Right ventricle myocardium inferior (tissue), 1 donor: ENCODE measurements at regions not wholly inside any gene's neighbourhood (a gene's known extent, or its start where the extent isn't known, plus 50 kb on each side); places are given as distances from the start of the nearest gene placed in this dataset.
"Not testable (repeated sequence)": the region's sequence is repeated elsewhere in the genome, so short reads cannot be mapped to it uniquely, and the experiment has no call there.

Experiments used
- ATAC-seq: fragments of 200-7000 bp; cut with Tn5 transposase; one replicate; pipeline ENCODE4 v1.9.1; 2020; ENCODE audit warnings: mild to moderate bottlenecking, moderate library complexity
- DNase-seq: peaks from one replicate; pipeline ENCODE4 v3.0.0; 2021; ENCODE audit errors: missing footprints
- intact Hi-C: fragments of 100-400 bp; cut with DNase I; formaldehyde crosslinking; loops from one replicate; pipeline ENCODE4 v1.11.0; 2022
- donor health status: DM: no; HTN: yes; CAD: no; lungs with severe emphysema.

DNA sequence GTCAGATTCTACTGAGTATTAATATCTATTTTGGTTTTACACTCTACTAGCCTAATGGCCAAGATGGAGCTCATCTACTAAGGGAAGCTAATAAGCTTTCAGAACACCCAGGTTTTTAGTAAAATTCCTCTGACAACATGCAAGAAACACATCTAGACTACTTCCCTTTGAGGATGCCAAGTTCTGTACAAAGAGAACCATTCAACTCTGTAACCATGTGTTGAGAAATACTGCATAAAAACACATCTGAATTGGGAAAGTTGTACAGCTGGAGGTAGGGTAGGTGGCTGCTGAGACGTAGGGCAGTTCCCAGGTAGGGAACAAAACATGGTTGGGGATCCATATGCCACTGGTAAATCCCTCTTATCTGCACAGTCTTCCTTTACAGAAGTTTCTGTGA is 66.2 kb downstream of the SC5D start:
- peak; percentile 82 for ATAC-seq
- intact Hi-C loops: no loop called here
- no peak for DNase-seq

- intact Hi-C loops: no loop called here
- DNase-seq: no peak
- peak; percentile 57 for ATAC-seq
Observed at GRCh38 chr11:121359591-121359990, 67.0 kb downstream of the SC5D start.

GRCh38 chr11:121362955-121363354 is 70.4 kb downstream of the SC5D start:
- DNase-seq, intact Hi-C loops, ATAC-seq: not testable (repeated sequence)

GRCh38 chr11:121365304-121365703 is 72.7 kb downstream of the SC5D start:
- intact Hi-C loops: no loop called here
- ATAC-seq: no peak

DNA sequence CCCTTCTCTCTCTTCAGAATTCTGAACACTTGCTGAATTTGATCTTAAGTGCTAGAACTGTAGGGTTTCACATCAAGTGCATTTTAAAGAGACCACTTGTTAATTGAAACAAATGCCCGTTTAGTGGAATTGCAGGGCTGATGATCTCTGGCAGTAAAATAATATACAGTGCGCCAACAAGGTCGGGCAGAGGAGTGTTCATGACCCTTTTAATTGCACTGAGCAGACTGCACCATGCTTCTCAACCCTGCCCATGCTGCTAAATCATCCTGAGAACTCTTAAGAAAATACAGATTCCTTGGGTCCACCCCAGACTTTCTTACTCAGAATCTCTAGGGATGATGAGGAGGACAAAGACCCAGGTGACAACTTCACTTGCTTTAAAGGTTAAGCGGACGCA is 73.5 kb downstream of the SC5D start:
- DNase-seq (no peak), ATAC-seq (no peak)
- intact Hi-C loops: no loop called here

More at GRCh38 chr11:121365304-121365703, 72.7 kb downstream of the SC5D start:
- DNase-seq: no peak

- ATAC-seq: peak; percentile 38
- no peak for DNase-seq
- intact Hi-C loops: no loop called here
Observed at GRCh38 chr11:121367001-121367843, 74.7 kb downstream of the SC5D start.

DNA sequence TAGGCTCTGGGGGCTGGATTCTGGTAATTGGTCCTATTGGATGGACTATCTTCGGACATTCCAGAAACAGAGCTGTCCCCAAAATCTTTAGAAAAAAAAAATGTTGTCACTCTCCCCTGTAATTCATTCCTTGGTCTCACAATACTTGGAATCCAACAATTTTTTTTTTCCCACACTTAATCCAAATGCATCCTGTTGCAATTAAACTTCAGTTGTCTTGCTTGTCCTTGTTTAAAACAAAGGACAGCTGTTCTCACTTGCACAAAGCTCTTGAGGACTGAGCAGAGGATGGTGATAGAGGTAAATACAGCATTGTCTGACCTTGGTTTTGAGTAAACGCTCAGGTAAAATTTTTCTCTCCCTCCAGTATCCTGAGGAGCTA is 75.3 kb downstream of the SC5D start:
- intact Hi-C loops: no loop called here

GRCh38 chr11:121368364-121369240 is 76.0 kb downstream of the SC5D start:
- ATAC-seq: no peak
- intact Hi-C loops: no loop called here
- DNase-seq: no peak

More for the DNA sequence above, 75.3 kb downstream of the SC5D start:
- DNase-seq (no peak), ATAC-seq (no peak)

DNA sequence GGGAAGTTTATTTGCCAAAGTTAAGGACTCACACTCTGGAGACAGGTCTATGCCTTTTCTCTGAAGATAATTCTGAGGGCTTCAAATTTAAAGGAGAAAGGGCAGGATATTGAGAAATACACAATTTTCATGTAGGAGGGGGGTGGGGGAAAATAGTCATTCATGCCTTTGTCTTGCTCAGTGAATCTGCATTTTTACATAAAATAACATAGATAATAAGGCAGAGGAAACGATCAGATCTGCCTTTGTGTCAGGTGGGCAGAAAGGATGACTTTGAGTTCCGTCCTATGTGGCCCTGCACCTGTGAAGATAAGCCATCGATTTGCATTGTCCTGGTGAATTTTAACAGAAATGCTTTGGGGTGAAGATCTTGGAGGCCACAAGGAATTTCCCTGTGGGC is 76.8 kb downstream of the SC5D start:
- intact Hi-C loops: no loop called here
- ATAC-seq: no peak

GRCh38 chr11:121372028-121372427 is 79.5 kb downstream of the SC5D start:
- ATAC-seq: no peak
- intact Hi-C loops: no loop called here
- DNase-seq: no peak

More for the DNA sequence above, 76.8 kb downstream of the SC5D start:
- no peak for DNase-seq

GRCh38 chr11:121372671-121373429 is 79.3 kb upstream of the SORL1 start:
- DNase-seq: no peak
- intact Hi-C loops: no loop called here

GRCh38 chr11:121374286-121374985 is 77.7 kb upstream of the SORL1 start:
- DNase-seq (no peak), ATAC-seq (no peak)
- intact Hi-C loops: no loop called here

More at GRCh38 chr11:121372671-121373429, 79.3 kb upstream of the SORL1 start:
- no peak for ATAC-seq

DNA sequence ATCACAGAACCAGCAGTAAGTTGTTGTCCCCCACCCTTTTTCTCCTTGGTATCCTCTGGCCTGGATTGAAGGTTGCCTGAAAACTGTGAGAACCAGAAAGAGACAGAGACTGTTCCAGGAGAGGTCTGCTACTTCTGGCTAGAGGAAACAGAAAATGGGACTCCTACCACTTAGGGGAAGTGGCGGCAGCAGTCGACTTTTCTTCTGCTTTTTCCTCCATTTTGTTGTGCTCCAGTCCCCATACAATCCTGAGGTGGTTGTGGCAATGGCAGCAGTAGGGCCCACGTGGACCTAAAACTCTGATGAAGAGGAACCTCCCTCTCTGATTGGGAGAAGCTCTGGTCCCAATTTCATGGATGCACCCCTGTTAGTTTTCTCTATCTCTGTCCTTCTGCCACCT is 76.0 kb upstream of the SORL1 start:
- ATAC-seq (no peak), DNase-seq (no peak)
- intact Hi-C loops: no loop called here

- DNase-seq, ATAC-seq, intact Hi-C loops: not testable (repeated sequence)
Observed at GRCh38 chr11:121379145-121379810, 72.8 kb upstream of the SORL1 start.

- no peak for DNase-seq
- peak; percentile 88 for ATAC-seq
- intact Hi-C loops: no loop called here
Observed at GRCh38 chr11:121383716-121384115, 68.4 kb upstream of the SORL1 start.

DNA sequence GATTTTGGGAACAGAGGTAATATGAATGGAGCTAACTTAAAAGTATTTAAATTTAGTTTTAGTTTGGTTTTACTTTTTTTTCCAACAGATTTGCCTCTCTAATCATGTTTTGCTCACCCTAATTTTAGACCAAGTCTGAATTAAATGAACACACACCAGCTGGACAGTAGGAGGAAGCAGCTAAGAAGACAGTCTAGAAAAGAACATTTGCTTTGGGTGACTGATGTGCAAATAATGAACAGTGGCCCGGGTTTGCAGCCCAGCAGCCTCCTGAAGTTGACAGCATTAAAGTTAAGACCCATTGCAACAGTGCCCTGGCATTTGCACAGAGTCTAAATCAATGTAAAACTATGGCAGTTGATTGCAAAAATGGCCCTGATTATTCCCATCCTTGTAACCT is 66.4 kb upstream of the SORL1 start:
- ATAC-seq (no peak), DNase-seq (no peak)
- intact Hi-C loops: no loop called here
